GM12891 (cell line): ENCODE measurements at regions not wholly inside any gene's neighbourhood (a gene's known extent, or its start where the extent isn't known, plus 50 kb on each side); places are given as distances from the start of the nearest gene placed in this dataset.

Source experiments
- PAX5 ChIP-seq: IDR thresholded peaks from 2 replicates; pipeline ENCODE4 v1.6.1; 2011; ENCODE audit warnings: low read length, moderate library complexity, mild to moderate bottlenecking; ENCODE audit not compliant: insufficient read depth, severe bottlenecking
- POLR2A ChIP-seq: IDR thresholded peaks from 2 replicates; pipeline ENCODE4 v1.6.1; 2011; ENCODE audit warnings: low read depth, low read length, control low read depth
- POLR2AphosphoS5 ChIP-seq: IDR thresholded peaks from 2 replicates; pipeline ENCODE4 v1.6.1; 2011; ENCODE audit warnings: low read depth, low read length, control low read depth
- POU2F2 ChIP-seq: IDR thresholded peaks from 2 replicates; pipeline ENCODE4 v1.6.1; 2011; ENCODE audit warnings: low read depth, mild to moderate bottlenecking, control low read depth, low read length, moderate library complexity
- SPI1 ChIP-seq: IDR thresholded peaks from 2 replicates; pipeline ENCODE4 v1.6.1; 2011; ENCODE audit warnings: low read depth, low read length, control low read depth
- TAF1 ChIP-seq: IDR thresholded peaks from 2 replicates; pipeline ENCODE4 v1.6.1; 2011; ENCODE audit warnings: low read depth, low read length, control low read depth

- TF ChIP-seq POLR2A (no peak), SPI1 (no peak), POLR2AphosphoS5 (no peak), TAF1 (no peak), POU2F2 (no peak), PAX5 (no peak)
These were observed 469.1 kb upstream of the ARHGEF26 start for GRCh38 chr3:153652076-153652475.
